Fibroblast of pulmonary artery (primary cell): ENCODE measurements at regions not wholly inside any gene's neighbourhood (a gene's known extent, or its start where the extent isn't known, plus 50 kb on each side); places are given as distances from the start of the nearest gene placed in this dataset.

Source experiments
- DNase-seq: peaks from one replicate; pipeline ENCODE4 v3.0.0-alpha.2; 2010; ENCODE audit warnings: low read depth
- H3K4me3 ChIP-seq: replicated peaks from 2 replicates; pipeline ENCODE4 v1.5.1; 2011; ENCODE audit warnings: low read depth, mild to moderate bottlenecking, control low read depth, low read length, moderate library complexity
- CTCF ChIP-seq: IDR thresholded peaks from 2 replicates; pipeline ENCODE4 v1.5.1; 2011; ENCODE audit warnings: mild to moderate bottlenecking, control low read depth, low read length, inconsistent platforms; ENCODE audit errors: missing control alignments

GRCh38 chr19:31572976-31573298 is 223.7 kb upstream of the TSHZ3 start:
- TF ChIP-seq CTCF = no peak

GRCh38 chr19:31574251-31574973 is 225.2 kb upstream of the TSHZ3 start:
- no peak for TF ChIP-seq CTCF
- DNase-seq = no peak
- no peak overlapping the region for H3K4me3 ChIP-seq

More at GRCh38 chr19:31572976-31573298, 223.7 kb upstream of the TSHZ3 start:
- H3K4me3 ChIP-seq = no peak overlapping the region
- DNase-seq = no peak

- no peak for TF ChIP-seq CTCF
- no peak for DNase-seq
- no peak overlapping the region for H3K4me3 ChIP-seq
Observed at GRCh38 chr19:31575846-31576335, 226.7 kb upstream of the TSHZ3 start.

GRCh38 chr19:31578326-31578725 is 229.1 kb upstream of the TSHZ3 start:
- H3K4me3 ChIP-seq = no peak overlapping the region
- no peak for DNase-seq
- TF ChIP-seq CTCF = no peak

- DNase-seq = peak; percentile 10
- TF ChIP-seq CTCF = no peak
- H3K4me3 ChIP-seq = no peak overlapping the region
Observed at GRCh38 chr19:31583148-31583547, 233.9 kb upstream of the TSHZ3 start.

- TF ChIP-seq CTCF = no peak
- no peak for DNase-seq
- no peak overlapping the region for H3K4me3 ChIP-seq
Observed at GRCh38 chr19:31586282-31586681, 237.0 kb upstream of the TSHZ3 start.

- no peak overlapping the region for H3K4me3 ChIP-seq
- TF ChIP-seq CTCF = no peak
- DNase-seq = no peak
Observed at GRCh38 chr19:31589109-31589508, 239.9 kb upstream of the TSHZ3 start.
